Omental fat pad (tissue), 3 donors: ENCODE measurements at regions not wholly inside any gene's neighbourhood (a gene's known extent, or its start where the extent isn't known, plus 50 kb on each side); places are given as distances from the start of the nearest gene placed in this dataset.

Experiments used
- ATAC-seq: fragments of 150-250 bp; one replicate; pipeline ENCODE4 v1.9.1; 2016; ENCODE audit warnings: mild to moderate bottlenecking, moderate library complexity; ENCODE audit not compliant: low FRiP score
- DNase-seq: peaks from one replicate; pipeline ENCODE4 v3.0.0-alpha.2; 2019; ENCODE audit warnings: low spot score
- TF ChIP-seq, protein P1 (sequence below), 3 donors: fragments of 450-650 bp; IDR thresholded peaks; one replicate each; pipeline ENCODE4 v1.5.1; 2016 to 2017; ENCODE audit warnings: antibody characterized with exemption in 3 of 3, mild to moderate bottlenecking in 3 of 3, moderate library complexity in 2 of 3

- DNase-seq (no peak), ATAC-seq (no peak)
- TF ChIP-seq, protein P1, sequence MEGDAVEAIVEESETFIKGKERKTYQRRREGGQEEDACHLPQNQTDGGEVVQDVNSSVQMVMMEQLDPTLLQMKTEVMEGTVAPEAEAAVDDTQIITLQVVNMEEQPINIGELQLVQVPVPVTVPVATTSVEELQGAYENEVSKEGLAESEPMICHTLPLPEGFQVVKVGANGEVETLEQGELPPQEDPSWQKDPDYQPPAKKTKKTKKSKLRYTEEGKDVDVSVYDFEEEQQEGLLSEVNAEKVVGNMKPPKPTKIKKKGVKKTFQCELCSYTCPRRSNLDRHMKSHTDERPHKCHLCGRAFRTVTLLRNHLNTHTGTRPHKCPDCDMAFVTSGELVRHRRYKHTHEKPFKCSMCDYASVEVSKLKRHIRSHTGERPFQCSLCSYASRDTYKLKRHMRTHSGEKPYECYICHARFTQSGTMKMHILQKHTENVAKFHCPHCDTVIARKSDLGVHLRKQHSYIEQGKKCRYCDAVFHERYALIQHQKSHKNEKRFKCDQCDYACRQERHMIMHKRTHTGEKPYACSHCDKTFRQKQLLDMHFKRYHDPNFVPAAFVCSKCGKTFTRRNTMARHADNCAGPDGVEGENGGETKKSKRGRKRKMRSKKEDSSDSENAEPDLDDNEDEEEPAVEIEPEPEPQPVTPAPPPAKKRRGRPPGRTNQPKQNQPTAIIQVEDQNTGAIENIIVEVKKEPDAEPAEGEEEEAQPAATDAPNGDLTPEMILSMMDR (IDR thresholded peaks at IDR 0.05), result no peak
Measured at GRCh38 chr4:159899596-159899995, 796.7 kb downstream of the RAPGEF2 start.

GRCh38 chr4:159900562-159900961, 797.7 kb downstream of the RAPGEF2 start:
- TF ChIP-seq, protein P1 (IDR thresholded peaks at IDR 0.05), result no peak
- DNase-seq, result no peak
- no peak for ATAC-seq

DNA sequence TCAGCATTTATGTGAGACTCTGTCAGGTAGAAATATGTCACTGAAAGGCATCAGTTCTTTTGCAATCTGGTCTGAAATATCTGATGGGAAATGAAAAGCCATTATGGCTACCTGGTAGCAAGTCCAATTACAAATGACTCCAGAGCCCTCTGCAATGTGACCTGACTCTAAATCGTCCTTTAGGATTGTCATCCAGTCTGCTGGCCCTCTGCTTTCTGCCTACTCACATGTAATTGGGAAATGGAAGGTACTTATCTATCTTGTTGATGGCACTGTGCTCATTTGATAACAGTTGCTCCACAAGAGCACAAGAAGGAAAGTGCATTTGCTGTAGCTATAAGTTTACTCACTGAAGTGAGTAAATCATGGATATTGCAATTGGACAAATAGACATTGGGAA, 799.8 kb downstream of the RAPGEF2 start:
- ATAC-seq (no peak), DNase-seq (no peak)
- TF ChIP-seq, protein P1 (IDR thresholded peaks at IDR 0.05), result no peak

- TF ChIP-seq, protein P1 (IDR thresholded peaks at IDR 0.05), result no peak
- DNase-seq (no peak), ATAC-seq (no peak)
Measured at GRCh38 chr4:159904906-159905305, 802.0 kb downstream of the RAPGEF2 start.

GRCh38 chr4:159906051-159906450, 803.2 kb downstream of the RAPGEF2 start:
- ATAC-seq (no peak), DNase-seq (no peak)
- TF ChIP-seq, protein P1 (IDR thresholded peaks at IDR 0.05), result no peak

GRCh38 chr4:159906517-159906916, 803.6 kb downstream of the RAPGEF2 start:
- DNase-seq (no peak), ATAC-seq (no peak)
- TF ChIP-seq, protein P1 (IDR thresholded peaks at IDR 0.05), result no peak

DNA sequence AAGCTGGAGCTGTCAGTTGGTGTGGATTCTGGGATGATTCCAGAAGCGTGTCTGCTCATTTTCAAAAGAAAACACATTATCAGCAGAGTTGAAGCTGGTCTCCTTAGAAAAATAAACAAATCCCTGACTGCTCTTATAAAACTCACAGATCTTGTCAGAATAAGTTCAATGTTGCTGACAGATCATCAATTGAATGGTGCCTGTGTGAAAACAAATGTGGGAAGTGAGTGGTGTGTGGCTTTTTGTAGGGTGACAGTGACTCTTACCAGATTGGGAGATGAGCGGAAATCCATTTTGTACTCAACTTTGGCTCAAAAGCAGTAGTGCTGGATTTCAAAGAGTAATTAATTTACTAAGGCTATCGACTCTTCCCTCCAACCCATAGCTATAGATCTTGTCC, 807.8 kb downstream of the RAPGEF2 start:
- ATAC-seq, result no peak
- DNase-seq, result no peak
- TF ChIP-seq, protein P1 (IDR thresholded peaks at IDR 0.05), result no peak
